Kidney (tissue), 13 donors: ENCODE measurements at regions not wholly inside any gene's neighbourhood (a gene's known extent, or its start where the extent isn't known, plus 50 kb on each side); places are given as distances from the start of the nearest gene placed in this dataset.
A peak's percentile ranks its signal among the peaks of the same experiment; 100 is the strongest.

Source experiments
- DNase-seq, 5 donors: peaks; one replicate each; pipeline ENCODE4 v3.0.0-alpha.2; 2013 to 2020
- FAIRE-seq: peaks from 2 replicates; lab custom pipeline; 2012; peaks lifted over from hg19 to GRCh38; lab: Jason Lieb, UNC
- H3K27ac ChIP-seq, 2 donors: one replicate each; pipeline ENCODE4 v1.7.0; 2013; ENCODE audit warnings: low read depth in 2 of 2, low read length in 2 of 2, inconsistent platforms in 1 of 2
- H3K27me3 ChIP-seq: one replicate; pipeline ENCODE4 v1.7.1; 2013; ENCODE audit warnings: low read length, inconsistent platforms; ENCODE audit not compliant: control insufficient read depth, insufficient read depth
- H3K36me3 ChIP-seq, 3 donors: one replicate each; pipeline versions ENCODE4 v1.7.0 to v1.7.1; 2013; ENCODE audit warnings: low read length in 3 of 3, control low read depth in 1 of 3, inconsistent platforms in 1 of 3; ENCODE audit not compliant: insufficient read depth in 3 of 3, control insufficient read depth in 2 of 3
- H3K4me1 ChIP-seq, 3 donors: one replicate each; pipeline versions ENCODE4 v1.7.0 to v1.7.1; 2013; ENCODE audit warnings: low read length in 3 of 3, inconsistent platforms in 1 of 3, low read depth in 1 of 3; ENCODE audit not compliant: control insufficient read depth in 2 of 3, insufficient read depth in 2 of 3
- H3K4me3 ChIP-seq, 3 donors: one replicate each; pipeline versions ENCODE4 v1.7.0 to v1.8.1; 2013; ENCODE audit warnings: low read length in 3 of 3, control low read depth in 1 of 3, inconsistent platforms in 1 of 3
- H3K9ac ChIP-seq, 3 donors: one replicate each; pipeline versions ENCODE4 v1.7.0 to v1.7.1; 2013; ENCODE audit warnings: low read length in 3 of 3, control low read depth in 1 of 3, inconsistent platforms in 1 of 3
- H3K9me3 ChIP-seq, 3 donors: one replicate each; pipeline versions ENCODE4 v1.7.0 to v1.7.1; 2013; ENCODE audit warnings: low read length in 3 of 3, control low read depth in 1 of 3, inconsistent platforms in 1 of 3; ENCODE audit not compliant: control insufficient read depth in 2 of 3, insufficient read depth in 1 of 3
- intact Hi-C: fragments of 100-400 bp; cut with DNase I; formaldehyde crosslinking; loops from one replicate; pipeline ENCODE4 v1.11.1; 2022
- TF ChIP-seq, protein P1 (sequence below): IDR thresholded peaks from 3 replicates; pipeline ENCODE4 v1.5.1; 2012; ENCODE audit warnings: mild to moderate bottlenecking, moderate library complexity, borderline replicate concordance; ENCODE audit not compliant: insufficient read depth; ENCODE audit errors: extremely low read depth
- donor health status: control.
- donor health status: control.
- donor health status: control.
- donor health status: control.
- donor health status: control.
- donor health status: DM: yes; HTN: yes; CAD: no.
- donor health status: Normal renal cell carcinoma (clear cell type).

DNA sequence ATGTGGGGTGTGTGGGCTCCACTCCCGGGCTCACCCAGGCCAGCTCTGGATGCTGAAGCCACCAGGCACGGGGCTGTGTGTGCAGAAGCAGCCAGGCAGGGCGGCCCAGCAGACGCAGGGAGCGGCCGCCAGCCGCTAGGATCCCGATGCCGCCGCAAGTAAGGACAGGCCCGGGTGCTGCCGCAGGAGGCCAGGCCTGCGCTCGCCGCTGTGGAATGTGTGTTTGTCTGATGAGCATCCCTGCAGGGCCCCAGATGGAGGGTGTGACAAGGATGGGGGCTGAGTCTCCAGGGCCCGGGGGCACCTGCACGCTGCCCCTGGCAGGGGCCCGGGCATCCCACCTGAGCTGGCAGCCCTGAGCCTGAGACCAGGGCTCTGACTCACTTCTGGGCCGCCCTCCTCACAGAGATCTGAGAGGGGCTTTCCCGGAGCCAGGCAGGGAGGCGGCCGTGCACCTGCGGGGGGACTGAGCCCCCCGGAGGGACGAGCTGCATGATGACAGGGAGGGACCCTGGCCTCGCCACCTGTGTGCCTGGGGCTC, 101.5 kb downstream of the FOXL3 start:
- Histone ChIP-seq H3K27ac (no peak overlapping the region), H3K4me1 (no peaks in the 10 kb centered on the region), H3K9ac (no peak overlapping the region), H3K4me3 (no peak overlapping the region), H3K27me3 (no peaks in the 10 kb centered on the region), H3K36me3 (no peaks in the 10 kb centered on the region), H3K9me3 (peaks cover 0 to 14% (median 0%) of the 10 kb centered on the region in 3 donors)
- TF ChIP-seq, protein P1, sequence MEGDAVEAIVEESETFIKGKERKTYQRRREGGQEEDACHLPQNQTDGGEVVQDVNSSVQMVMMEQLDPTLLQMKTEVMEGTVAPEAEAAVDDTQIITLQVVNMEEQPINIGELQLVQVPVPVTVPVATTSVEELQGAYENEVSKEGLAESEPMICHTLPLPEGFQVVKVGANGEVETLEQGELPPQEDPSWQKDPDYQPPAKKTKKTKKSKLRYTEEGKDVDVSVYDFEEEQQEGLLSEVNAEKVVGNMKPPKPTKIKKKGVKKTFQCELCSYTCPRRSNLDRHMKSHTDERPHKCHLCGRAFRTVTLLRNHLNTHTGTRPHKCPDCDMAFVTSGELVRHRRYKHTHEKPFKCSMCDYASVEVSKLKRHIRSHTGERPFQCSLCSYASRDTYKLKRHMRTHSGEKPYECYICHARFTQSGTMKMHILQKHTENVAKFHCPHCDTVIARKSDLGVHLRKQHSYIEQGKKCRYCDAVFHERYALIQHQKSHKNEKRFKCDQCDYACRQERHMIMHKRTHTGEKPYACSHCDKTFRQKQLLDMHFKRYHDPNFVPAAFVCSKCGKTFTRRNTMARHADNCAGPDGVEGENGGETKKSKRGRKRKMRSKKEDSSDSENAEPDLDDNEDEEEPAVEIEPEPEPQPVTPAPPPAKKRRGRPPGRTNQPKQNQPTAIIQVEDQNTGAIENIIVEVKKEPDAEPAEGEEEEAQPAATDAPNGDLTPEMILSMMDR: no peak
- DNase-seq: peak in 2 of 5 donors; percentile 36 to 72
- no peak for FAIRE-seq
- intact Hi-C loops: no loop called here

DNA sequence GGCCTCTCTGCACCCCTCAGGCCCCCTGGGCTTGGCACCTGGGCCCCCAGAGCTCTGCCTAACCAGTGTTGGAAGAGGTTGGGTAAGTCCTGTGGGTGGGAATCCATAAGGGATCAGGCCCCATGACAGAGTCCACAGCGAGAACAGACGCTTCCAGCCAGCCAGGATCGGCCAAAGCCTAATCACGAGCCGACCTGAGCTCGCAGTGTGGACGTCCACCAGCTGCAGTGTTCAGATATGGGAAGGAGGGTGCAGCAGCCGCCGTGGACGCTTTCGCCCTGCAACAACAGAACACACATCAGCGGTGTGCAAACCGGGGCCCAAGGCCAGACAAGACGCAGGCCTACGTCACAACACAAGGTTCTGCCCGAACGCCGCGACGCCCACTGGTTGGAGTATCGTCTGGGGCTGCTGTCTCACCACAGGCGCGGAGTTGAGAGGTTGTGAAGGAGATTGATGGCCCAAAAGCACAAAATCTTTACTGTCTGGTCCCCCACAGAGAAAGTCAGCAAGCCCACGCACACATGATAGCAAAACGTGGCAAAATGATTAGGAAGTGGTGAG, 102.1 kb downstream of the FOXL3 start:
- peak in 2 of 5 donors; percentile 25 to 49 for DNase-seq
- peaks cover 0 to 16% (median 0%) of the 10 kb centered on the region in 3 donors for H3K9me3 ChIP-seq
- intact Hi-C loops: no loop called here
- no peaks in the 10 kb centered on the region for H3K4me1 ChIP-seq
- no peak for FAIRE-seq
- H3K36me3 ChIP-seq: no peaks in the 10 kb centered on the region
- H3K27me3 ChIP-seq: no peaks in the 10 kb centered on the region
- H3K4me3 ChIP-seq: no peak overlapping the region
- H3K27ac ChIP-seq: no peak overlapping the region
- no peak overlapping the region for H3K9ac ChIP-seq
- TF ChIP-seq, protein P1: no peak

DNA sequence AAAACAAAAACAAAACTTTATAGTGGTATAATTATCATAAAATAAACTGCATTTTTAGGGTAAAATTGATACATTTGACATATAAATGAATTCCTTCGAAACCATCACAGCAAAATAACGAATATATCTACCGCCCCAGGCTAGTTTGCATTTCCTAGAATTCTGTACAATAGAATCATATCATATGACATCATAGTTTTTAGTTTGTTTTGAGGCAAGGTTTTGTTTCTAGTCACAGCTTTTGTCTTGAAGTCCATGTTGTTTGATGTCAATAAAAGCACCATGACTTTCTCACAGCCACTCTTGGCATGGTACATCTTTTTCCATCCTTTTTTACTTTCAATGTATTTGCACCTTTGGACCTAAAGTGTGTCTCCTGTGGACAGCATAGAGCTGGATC, 102.9 kb downstream of the FOXL3 start:
- no peak overlapping the region for H3K27ac ChIP-seq
- intact Hi-C loops: no loop called here
- FAIRE-seq: no peak
- H3K9ac ChIP-seq: no peak overlapping the region
- H3K4me1 ChIP-seq: no peaks in the 10 kb centered on the region
- H3K36me3 ChIP-seq: no peaks in the 10 kb centered on the region
- no peak overlapping the region for H3K4me3 ChIP-seq
- H3K9me3 ChIP-seq: peaks cover 0 to 16% (median 0%) of the 10 kb centered on the region in 3 donors
- H3K27me3 ChIP-seq: no peaks in the 10 kb centered on the region
- TF ChIP-seq, protein P1: no peak
- DNase-seq: no peak
